VCaP (cell line): ENCODE measurements at regions not wholly inside any gene's neighbourhood (a gene's known extent, or its start where the extent isn't known, plus 50 kb on each side); places are given as distances from the start of the nearest gene placed in this dataset.

Source experiments
- H3K27ac ChIP-seq: fragments of 450-650 bp; 2 replicates; pipeline ENCODE4 v1.5.1; 2017
- CTCF ChIP-seq: fragments of 450-650 bp; conservative IDR thresholded peaks from 2 replicates; pipeline ENCODE4 v1.5.1; 2017; ENCODE audit warnings: mild to moderate bottlenecking, moderate library complexity

GRCh38 chr3:87780811-87781210, 278.0 kb downstream of the CGGBP1 start:
- no peak overlapping the region for H3K27ac ChIP-seq
- TF ChIP-seq CTCF: no peak

DNA sequence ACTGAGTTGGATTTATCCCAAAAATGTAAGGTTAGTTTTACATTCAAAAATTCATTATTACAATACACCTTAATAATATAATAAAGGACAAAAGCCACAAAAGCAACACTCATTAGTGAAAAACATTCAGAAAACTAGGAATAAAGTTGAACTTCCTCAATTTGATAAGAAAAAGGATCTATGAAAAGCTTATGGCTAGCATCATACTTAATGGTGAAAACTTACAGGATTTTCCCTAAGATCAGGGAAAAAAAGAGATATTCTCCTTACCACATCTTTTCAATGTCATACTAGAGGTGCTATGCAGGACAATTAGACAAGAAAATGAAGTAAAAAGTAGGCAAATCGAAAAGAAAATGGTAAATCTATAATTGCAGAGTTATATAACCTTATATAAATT, 279.9 kb downstream of the CGGBP1 start:
- no peak for TF ChIP-seq CTCF
- H3K27ac ChIP-seq: no peak overlapping the region

DNA sequence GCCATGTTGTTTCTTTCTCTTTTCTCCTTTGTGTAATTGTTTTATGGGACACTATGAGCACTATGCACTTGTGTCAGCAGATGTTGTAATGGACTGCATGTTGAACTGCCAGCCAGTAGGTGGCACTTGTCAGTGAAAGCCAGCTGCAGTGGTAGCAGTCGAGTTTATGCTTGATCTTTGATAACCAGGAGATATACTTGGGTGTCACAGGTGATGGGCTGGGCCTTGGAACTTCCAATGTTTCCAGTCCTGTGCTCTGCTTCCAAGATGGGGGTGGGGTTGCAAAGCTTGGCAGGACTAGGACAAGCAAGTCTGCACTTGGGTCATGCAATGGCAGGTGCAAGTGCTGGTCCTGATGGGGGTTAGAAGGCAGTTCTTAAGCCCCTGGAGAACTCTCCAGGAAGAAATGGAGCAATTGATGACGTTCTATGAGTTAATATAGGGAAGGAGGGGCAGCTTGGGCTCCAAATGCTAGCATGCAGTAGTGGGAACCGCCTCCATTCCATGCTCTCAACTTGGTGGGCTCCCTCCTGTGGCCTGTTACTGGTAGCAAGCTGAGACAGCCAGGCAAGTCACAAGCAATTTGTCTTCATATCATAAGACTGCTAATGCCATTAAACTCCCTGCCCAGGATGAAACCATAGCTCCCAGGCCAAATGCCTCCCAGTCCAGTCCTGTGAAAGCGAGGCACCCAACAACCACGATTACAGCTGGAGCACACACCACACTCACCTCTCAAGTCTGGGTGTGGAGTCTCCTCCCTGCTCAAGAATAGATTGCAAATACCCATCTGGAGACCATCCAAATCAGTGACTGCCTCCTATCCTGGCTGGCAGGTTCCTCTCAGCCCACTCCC, 287.2 kb downstream of the CGGBP1 start:
- peak; percentile 61 for TF ChIP-seq CTCF
- no peak overlapping the region for H3K27ac ChIP-seq

- TF ChIP-seq CTCF: no peak
- peak overlapping the region; percentile 40 for H3K27ac ChIP-seq
Observed at GRCh38 chr3:87766721-87767120, 292.1 kb downstream of the CGGBP1 start.

GRCh38 chr3:87765256-87765655, 293.5 kb downstream of the CGGBP1 start:
- TF ChIP-seq CTCF: no peak
- H3K27ac ChIP-seq: no peak overlapping the region

GRCh38 chr3:87761795-87762194, 297.0 kb downstream of the CGGBP1 start:
- TF ChIP-seq CTCF: no peak
- no peak overlapping the region for H3K27ac ChIP-seq

GRCh38 chr3:87761341-87761740, 297.5 kb downstream of the CGGBP1 start:
- no peak overlapping the region for H3K27ac ChIP-seq
- no peak for TF ChIP-seq CTCF
